Superior temporal gyrus (tissue), 1 donor: ENCODE measurements at regions not wholly inside any gene's neighbourhood (a gene's known extent, or its start where the extent isn't known, plus 50 kb on each side); places are given as distances from the start of the nearest gene placed in this dataset.

Source experiments
- DNase-seq: peaks from one replicate; pipeline ENCODE4 v3.0.0-alpha.2; 2016; ENCODE audit errors: extremely low spot score

GRCh38 chr6:89028774-89029173 is 51.8 kb upstream of the PNRC1 start:
- DNase-seq = no peak

DNA sequence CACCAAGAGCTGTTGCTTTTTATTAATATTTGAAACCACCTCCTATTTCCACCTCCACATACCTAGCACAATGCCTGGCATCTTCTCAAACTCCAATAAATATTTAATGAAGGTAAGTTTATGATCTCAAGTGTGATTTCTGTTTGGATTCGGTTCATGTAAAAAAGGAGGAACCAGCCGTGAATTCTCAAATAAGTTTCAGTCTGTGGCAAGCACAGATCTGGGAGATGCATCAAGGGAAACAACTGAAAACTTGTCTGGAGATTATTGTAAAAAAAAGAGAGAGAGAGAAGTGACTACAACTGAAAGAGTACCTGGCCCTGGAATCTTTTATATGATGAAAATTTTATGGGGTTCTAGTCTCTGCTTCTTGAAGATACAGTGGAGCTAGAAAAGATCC is 52.8 kb upstream of the PNRC1 start:
- no peak for DNase-seq

DNA sequence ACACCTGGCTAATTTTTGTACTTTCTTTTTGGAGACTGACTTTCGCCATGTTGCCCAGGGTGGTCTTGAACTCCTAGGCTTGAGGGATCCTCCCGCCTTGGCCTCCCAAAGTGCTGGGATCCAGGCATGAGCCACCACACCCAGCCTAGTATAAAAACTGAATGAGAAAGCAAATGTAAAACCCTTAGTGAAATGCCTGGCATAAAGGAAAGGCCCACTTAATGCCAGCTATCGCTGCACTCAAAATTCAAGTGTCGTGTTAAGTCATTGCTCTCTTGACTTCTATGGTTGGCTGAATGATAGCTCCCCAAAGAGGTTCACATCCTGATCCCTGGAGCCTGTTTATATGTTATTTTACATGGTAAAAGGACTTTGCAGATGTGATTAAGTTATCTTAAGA is 54.4 kb upstream of the PNRC1 start:
- DNase-seq = no peak

- DNase-seq = no peak
These were observed 54.9 kb upstream of the PNRC1 start for GRCh38 chr6:89025633-89026032.

DNA sequence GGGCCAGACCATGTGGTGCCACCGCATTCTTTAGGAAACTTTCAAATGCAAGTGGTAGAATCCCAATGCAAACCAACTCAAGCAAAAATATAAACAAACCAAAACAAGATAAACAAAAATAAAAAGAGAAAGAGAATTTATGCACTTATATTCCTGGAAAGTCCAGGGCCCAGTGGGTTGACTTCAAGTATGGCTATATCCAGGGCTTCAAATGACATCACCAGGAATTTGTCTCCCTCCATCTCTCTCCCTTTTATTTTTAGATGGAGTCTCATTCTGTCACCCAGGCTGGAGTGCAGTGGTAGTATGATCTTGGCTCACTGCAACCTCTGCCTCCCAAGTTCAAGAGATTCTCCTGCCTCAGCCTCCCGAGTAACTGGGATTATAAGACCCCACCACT is 56.1 kb upstream of the PNRC1 start:
- DNase-seq = no peak

DNA sequence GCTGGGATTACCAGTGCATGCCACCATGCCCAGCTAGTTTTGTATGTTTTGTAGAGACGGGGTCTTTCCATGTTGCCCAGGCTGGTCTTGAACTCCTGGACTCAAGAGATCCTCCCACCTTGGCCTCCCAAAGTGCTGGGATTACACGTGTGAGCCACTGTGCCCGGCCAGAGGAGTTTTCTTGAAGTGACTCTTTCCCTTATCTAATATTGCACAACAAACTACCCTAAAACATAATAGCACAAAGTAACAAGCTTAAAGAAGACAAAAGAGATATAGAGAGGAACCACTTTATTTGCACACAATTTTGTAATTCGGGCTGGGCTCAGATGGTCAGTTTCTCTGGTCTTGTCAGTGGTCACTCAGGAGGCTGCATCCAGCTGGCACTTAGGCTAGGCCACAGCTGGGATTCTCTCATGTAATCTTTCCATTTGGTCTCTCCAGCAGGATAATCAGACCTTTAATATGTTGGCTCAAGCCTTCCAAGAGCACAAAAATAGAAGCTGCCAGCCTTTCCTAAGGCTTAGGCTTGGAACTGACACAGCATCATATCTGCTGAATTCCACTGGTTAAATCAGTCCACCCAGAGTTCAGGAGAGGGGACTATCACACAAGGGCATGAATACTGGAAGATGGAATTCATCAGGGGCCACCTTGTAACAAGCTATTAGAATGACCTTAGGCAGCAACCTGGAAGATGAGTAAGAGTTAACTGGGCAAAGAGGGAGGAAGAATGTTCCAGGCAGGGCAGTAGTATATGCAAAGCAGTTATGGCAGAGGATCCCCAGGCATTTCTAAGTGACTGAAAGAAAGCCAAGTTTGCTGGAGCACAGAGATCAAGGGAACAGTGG is 56.7 kb upstream of the PNRC1 start:
- no peak for DNase-seq

GRCh38 chr6:89022798-89023197 is 57.8 kb upstream of the PNRC1 start:
- peak; percentile 43 for DNase-seq

- no peak for DNase-seq
These were observed 58.2 kb upstream of the RNGTT start for GRCh38 chr6:89021629-89022028.

DNA sequence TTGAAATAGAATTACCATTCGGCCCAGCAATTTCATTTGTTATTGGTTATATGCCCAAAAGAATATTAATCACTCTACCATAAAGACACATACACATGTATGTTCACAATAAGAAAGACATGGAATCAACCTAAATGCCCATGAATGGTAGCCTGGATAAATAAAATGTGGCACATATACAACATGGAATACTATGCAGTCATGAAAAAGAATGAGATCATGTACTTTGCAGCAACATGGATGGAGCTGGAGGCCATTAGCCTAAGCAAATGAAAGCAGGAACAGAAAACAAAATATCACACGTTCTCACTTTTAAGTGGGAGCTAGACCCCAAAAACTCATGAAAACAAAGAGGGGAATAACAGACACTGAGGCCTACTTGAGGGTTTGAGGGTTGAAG is 52.6 kb upstream of the RNGTT start:
- DNase-seq = no peak

- no peak for DNase-seq
These were observed 50.0 kb upstream of the RNGTT start for GRCh38 chr6:89013438-89013837.
